HG02678 (cell line): ENCODE measurements at regions not wholly inside any gene's neighbourhood (a gene's known extent, or its start where the extent isn't known, plus 50 kb on each side); places are given as distances from the start of the nearest gene placed in this dataset.
"Not testable (repeated sequence)": the region's sequence is repeated elsewhere in the genome, so short reads cannot be mapped to it uniquely, and the experiment has no call there.

Experiments
- ATAC-seq: cut with Tn5 transposase; IDR thresholded peaks from one replicate; pipeline ENCODE4 v1.9.1; 2021; ENCODE audit warnings: mild to moderate bottlenecking, moderate library complexity; ENCODE audit not compliant: unreplicated experiment

DNA sequence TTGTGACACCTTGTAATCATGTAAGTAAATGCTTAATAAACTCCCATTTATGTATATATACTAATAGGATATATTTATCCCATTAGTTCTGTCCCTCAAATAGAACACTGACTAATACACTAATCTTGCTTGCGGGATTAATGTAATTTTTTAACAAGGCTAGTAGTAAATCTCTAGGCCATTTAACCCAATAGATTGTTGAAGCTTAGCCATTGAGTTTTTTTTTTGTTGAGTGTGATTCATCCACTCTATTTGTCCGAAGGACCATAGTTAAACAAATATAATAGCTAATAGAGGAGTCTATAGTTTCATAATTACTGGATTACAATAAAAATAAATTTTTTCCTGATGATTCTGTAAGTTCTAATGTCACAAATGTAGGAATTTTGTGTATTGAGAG lies 474.4 kb downstream of the CDH9 start:
- no peak for ATAC-seq

DNA sequence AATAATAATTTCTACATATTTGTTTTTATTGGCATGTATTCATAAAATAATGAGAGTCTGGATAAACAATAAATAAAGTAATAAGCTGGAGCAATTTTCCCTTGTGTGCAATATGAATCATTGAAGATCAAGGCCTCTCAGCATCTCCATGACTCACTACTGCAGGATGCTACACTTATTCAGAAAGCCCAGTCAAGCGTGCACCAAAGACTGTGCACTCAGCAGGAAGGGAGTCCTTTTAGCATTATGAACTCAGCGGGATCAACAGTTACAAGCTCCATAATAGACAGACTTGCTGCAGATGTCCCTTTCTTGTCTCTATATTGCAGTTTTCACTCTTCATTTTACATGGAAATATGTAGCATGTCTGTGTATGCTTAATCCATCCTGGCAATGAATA lies 485.3 kb downstream of the CDH9 start:
- ATAC-seq = no peak

DNA sequence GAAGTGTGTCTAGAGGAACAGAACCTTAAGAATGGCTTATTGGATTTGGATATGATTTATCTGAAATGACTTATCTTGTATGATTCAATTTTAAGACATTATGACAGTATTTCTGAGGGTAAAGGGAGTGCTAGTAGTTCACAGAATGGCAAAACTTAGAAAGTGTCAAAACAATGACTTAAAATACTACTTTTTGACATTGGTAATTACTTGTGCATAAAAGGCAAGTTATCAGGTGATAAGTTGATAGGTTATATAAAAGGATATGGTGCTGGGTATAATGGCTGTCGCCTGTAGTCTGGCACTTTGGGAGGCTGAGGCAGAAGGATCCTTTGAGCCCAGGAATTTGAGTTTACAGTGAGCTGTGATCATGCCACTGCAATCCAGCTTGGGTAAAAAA lies 494.4 kb downstream of the CDH9 start:
- no peak for ATAC-seq

DNA sequence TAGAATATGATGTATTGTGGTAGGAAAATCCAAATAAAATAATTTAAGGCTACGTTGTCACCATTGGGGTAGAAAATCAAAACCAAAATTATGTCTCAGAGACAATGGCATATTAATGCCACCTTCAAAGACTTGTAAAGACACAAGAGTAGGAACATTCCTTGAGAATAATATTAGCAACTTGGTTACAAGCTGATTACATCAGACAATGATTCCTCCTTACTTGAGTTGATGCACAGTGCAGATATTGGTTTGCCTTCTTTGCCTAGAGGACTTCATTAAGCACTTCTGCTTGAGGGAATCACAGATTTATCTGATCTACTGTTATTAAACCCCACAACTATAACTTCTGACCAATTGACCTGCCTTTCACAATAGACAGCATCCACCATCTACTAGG lies 500.2 kb downstream of the CDH9 start:
- ATAC-seq = no peak

DNA sequence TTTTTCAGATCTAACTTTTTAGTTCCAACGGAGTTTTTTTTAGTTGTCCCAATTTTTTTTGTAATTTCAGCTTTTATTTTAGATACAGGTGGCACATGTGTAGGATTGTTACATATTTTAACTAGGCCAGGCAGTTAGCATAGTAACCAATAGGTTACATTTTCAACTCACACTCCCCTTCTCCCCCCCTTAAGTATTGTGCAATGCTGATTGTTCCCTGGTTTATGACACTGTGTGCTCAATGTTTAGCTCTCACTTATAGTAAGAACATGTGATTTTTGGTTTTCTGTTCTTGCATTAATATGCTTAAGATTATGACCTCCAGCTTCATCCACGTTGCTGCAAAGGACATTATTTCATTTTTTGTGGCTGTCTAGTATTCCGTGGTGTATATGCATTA lies 503.2 kb downstream of the CDH9 start:
- ATAC-seq = no peak

DNA sequence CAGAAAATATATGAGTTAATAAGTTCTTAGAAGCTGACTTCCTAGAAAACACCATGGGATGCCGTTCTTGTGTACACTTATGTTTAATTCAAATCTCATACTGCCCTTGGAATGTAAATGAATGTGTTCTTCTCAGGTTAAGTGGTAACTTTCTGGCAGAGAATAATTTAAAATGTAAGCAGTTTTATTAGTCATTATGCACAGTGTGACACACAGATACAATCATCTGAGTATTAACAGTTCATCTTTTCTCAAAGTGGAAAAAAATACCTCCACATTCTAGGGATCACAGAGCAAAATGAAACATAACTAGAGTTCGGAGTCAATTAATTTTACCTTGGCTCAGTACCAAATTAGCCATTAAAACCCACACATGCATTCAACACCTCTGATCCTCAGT lies 508.1 kb downstream of the CDH9 start:
- no peak for ATAC-seq

DNA sequence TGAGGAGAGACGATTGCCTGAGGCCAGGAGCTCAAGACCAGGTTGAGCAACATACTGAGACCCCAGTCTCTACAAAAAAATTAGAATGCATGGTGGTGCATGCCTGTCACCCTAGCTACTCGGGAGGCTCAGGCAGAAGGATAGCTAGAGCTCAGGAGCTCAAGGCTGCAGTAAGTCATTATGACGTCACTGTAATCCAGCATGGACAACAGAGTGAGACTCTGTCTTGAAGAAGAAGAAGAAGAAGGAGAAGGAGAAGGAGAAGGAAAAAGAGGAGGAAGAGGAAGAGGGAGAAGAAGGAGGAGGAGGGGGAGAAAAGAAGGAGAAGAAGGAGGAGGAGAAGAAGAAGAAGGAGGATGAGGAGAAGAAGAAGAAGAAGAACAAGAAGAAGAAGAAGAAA lies 519.1 kb downstream of the CDH9 start:
- no peak for ATAC-seq

DNA sequence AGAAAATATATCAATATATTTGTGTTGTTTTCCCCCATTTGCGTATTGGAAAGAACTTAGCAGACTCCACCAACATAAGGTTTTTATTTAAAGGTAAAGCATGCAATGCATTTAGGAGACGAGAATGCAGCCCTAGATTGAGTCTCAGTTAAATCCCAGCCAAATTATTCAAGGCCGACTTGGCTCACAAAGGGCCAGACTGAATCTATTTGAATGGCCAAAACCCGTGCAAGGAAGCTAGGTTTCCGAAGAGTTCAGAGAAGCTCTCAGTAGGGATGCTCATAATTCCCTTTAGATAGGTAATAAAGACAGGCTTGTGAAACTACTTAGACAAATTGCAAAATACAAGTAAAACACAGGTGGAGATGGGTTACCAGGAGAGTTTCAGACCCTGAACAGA lies 520.3 kb downstream of the CDH9 start:
- ATAC-seq = no peak

DNA sequence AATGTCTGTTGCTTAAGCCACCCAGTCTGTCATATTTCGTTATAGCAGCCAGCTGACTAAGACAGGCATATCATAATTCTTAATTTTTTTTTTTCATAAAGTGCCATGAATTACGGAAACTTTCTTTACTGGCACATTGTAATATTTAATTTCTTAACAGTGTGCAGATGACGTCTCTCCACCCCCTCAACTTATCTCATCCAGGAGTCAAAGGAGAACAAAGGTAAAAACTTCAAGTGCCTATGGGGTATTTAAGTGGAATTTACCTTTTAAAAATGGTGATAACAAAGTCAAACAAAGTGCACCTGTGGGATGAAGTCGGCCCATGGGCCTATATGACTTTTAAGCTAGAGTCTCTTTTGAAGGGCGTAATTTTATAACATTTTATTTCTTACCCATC lies 539.4 kb downstream of the CDH9 start:
- no peak for ATAC-seq

DNA sequence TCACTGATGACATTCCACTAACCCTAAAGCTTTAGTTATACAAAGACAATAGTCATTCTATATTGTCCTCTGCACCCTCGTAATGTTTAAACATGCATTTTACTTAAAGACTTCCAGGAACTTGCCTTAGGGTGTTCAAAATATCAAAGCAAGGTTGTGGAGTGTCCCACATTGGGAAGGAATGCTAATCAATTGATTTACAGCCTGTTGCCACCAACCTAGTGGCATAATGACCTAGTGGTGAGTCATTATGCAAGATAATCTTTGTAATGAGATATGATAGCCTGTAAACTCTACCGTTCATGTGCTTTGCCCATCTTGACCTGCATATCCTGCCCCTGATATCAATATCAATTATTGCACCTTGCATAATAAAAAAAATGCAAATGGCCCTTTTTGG lies 542.9 kb downstream of the CDH9 start:
- no peak for ATAC-seq

DNA sequence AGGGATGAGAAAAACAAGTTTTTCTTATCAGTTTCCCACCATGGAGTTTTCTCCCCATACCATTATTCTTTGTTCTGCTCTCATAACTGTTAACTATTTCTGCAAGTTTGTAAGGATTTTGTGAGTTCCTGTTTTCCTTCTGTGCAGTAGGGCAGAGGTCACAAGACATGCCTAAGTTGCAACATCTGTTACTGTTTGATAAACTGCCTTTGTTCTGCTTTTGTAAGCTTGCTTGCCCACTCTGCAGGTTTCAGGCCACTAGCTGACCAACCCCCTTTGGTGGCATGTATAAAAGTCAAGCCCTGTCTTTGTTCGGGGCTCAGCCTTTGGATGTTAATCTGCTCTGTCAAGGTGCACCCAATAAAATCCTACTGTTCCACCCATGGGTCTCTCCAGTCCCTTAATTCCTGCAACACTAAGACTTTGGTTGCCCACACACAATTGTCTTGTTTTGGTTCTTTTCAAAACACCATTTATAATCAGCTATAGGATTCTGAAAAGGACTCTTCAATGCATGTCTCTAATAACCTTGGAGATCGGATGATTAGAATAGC lies 545.4 kb downstream of the CDH9 start:
- ATAC-seq = no peak

DNA sequence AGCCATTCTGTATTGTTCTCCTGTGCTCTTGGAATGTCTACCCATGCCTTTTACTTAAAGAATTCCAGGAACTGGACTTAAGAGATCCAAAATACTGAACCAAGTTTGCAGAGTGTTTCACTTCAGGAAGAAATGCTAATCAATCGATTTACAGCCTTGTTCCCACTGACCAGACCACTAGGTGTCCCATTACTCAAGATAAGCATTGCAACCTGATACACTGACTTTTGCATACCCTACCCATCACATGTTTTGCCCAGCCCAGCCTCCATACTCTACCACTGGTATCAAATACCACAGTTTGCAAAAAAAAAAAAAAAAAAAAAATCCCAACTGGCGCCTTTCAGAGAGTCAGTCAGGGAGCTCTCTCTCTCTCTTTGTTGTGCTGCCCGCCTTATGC lies 550.8 kb downstream of the CDH9 start:
- ATAC-seq = no peak

DNA sequence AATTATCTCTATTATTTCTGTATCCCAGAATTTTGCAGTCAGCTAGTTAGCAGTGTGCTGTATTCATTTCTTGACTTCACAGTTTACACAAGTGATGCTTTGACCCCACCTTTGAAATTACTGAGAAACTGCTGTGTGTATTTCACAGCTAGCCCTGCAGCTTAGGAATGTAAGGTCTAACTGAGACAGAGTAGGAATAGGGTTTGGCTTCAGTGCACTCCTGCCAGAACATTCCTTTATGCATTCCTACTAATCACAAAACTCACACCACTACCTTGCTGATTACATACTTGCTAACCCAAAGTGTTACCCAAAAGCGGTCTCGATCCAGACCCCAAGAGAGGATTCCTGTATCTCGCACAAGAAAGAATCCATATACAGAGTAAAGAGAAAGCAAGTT lies 551.8 kb downstream of the CDH9 start:
- ATAC-seq = no peak

DNA sequence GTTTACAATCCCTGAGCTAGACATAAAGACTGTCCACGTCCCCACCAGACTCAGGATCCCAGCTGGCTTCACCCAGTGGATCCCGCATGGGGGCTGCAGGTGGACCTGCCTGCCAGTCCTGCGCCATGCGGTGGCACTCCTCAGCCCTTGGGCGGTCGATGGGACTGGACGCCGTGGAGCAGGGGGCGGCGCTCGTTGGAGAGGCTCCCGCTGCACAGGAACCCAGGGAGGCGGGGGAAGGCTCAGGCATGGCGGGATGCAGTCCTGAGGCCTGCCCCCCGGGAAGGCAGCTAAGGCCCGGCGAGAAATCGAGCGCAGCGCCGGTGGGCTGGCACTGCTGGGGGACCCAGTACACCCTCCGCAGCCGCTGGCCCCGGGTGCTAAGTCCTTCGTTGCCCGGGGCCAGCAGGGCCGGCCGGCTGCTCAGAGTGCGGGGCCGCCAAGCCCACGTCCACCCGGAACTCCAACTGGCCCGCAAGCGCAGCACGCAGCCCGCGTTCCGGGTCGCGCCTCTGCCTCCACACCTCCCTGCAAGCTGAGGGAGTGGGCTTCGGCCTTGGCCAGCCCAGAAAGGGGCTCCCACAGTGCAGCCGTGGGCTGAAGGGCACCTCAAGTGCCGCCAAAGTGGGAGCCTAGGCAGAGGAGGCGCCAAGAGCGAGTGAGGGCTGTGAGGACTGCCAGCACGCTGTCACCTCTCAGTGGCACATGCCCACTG lies 553.1 kb downstream of the CDH9 start:
- ATAC-seq = not testable (repeated sequence)

DNA sequence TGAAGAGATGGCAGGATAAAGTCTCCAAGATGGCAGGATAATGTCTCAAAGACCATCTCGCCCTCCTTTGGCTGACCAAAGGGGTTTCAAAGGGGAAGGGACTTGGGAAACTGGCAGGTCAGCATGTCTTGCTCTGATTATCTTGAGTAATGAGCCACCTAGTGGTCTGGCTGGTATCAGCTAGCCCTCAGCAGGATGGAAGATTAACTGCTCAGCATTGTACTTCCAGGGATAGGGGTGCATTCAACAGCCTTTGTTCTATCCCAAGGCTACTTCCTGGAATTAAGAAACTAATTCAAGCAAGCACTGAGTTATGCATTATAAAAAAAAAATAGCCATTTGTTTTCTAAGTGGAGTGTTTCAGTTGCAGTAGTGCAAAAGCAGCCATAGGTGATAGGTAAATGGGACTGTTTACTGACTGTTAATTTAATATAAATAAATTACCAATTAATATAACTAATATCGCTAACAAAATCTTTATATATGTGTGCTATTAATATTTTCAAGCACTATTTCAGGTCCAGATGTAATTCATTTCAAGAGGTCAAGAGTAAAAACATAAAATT lies 555.5 kb downstream of the CDH9 start:
- peak; percentile 53 for ATAC-seq

DNA sequence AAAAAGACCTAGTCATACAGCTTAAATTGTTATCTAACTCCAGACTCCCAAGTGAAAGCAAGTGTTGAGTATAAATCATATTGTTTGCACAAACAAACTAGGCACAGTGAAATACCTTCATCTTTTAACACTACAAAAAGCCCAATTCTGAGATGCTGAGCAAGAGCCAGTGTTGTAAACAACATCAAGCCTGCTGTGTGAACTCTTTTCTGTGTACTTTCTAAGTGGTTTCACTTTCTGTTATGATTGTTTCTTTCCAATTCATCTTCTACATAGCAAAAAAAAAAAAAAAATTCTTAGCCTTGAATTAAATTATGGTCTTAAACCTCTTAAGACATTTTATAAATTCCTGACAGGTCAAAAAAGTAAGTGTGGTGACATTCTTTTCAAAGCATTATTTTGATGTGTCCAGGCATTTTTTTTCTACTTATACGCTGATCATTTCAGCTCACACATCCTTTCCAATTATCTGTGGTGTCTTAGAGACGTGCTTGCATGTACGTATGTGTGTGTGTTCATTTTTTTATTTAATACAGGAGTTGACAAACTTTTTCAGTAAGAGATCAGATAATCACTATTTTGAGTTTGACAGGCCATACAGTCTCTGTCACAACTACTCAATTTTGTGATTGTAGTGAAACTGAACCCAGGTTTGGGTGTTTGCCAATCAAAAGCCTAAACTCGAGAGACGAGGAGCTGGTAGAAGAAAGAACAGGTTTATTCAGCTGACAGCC lies 556.1 kb downstream of the CDH9 start:
- ATAC-seq = no peak

DNA sequence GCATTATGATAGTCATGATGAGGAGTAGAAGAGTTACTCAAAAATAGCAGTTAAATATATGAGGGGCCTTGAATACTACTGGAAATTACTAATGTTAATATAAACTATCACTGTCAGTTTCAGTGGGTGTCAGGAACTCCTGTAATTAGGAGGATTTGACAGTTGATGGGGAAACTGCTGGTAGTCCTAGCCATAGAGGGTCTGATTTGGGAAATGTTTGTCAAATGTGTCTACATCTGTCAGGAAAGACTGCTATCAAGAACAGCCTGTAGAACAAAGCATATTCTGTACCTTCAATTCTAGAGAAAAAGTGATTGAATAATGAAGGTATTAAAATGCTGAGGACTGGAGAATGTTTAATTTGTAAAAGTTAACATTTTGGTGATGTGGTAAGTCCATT lies 567.9 kb downstream of the CDH9 start:
- ATAC-seq = no peak

DNA sequence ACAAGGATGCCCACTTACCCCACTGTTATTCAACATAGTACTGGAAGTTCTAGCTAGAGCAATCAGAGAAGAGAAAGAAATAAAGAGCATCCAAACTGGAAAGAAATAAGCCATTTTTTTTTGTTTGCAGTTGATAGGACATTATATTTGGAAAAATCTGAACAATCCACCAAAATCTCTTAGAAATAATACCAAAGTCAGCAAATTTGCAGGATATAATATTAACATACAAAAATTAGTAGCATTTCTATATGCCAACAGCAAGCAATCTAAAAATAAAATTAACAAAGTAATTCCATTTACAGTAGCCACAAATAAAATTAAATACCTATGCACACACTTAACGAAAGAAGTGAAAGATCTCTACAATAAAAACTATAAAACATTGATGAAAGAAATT lies 599.3 kb downstream of the CDH9 start:
- ATAC-seq = no peak

DNA sequence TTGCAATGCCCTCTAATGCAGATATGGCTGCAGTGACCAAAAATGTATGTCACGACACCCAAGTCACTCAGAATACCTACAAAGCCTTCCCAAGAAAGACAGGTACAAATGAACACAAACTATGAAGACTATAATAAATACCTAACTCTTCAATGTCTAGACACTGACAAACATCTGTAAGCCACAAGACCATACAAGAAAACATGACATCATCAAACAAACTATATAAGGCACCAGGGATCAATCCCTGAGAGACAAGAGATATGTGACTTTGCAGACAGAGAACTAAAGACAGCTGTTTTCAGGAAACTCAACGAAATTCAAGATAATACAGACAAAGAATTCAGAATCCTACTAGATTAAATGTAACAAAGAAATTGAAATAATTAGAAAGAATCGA lies 603.7 kb downstream of the CDH9 start:
- no peak for ATAC-seq

DNA sequence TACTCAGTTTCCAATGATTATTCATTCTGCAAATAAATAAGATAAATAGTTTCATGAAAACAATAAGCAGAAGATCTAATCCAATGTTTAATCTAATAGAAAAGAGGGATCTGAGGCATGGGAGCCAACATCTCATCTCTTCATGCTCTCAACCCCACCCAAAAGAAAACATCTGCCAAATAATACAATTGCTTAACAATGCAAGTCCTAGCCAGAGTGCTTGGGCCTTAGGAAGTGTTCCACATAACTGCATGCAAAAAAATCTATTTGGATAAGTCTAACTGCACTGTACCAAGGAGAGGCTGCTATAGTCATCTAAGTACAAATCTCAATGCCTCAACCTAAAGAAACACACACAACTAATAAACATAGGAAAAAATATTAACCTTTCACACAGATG lies 606.0 kb downstream of the CDH9 start:
- ATAC-seq = no peak

DNA sequence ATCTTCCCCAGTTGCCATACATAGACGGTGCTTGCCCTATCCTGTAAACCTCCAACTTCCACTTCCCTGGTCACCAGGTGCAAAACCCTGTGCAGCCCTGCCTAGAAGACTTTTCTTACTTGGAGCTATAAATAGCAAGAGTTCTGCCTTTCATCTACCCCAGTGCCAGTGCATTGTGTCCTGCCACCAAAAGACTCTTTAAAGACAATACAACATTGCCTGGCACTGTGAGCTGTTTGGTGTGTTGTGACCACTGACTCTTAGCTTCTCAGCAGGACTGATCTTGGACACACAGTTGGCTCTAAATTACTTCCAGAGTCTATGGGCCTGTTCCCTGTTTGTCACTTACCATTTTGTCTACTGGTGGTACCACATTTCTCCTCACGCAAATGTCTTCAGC lies 608.1 kb downstream of the CDH9 start:
- ATAC-seq = no peak

DNA sequence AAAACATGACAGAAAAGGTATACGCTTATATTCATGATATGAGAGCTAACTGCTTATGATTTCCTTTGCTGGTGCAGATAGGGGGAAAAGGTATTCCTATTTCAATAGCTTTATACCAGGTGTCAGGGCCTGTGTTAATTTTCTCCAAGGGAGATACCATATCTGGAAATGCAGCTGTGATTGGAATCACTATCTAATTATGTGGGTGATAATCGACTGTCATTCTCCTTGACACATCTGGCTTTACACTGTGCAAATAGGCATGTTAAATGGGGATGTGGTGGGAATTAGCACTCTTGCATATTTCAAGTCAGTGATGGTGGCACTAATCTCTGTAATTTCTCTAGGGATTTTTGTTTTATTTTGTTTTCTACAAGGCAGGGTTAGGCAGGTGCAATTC lies 611.1 kb downstream of the CDH9 start:
- ATAC-seq = no peak
